ENCODE measurements at regions not wholly inside any gene's neighbourhood (a gene's known extent, or its start where the extent isn't known, plus 50 kb on each side); places are given as distances from the start of the nearest gene placed in this dataset.
"Not testable (repeated sequence)": the region's sequence is repeated elsewhere in the genome, so short reads cannot be mapped to it uniquely, and the experiment has no call there.

DNA sequence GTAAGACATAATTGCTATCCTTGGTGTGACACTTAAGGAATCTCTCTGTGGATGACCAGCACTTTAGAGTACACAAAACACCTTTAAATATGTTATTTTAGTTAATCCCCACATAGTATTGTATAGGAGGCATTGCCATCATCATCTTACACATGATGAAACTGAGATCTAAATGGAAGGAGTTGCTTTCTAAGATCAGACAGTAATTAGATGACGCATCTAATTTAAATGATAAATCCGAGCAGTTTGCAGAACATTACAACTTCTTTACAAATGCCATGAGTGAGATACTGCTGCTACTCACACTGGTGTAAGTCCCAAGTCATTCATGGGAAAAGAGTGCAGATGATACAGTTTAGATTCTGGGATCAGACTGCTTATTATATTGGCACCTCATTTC, 431.9 kb downstream of the MFSD1 start:
- DNase-seq = no peak

DNA sequence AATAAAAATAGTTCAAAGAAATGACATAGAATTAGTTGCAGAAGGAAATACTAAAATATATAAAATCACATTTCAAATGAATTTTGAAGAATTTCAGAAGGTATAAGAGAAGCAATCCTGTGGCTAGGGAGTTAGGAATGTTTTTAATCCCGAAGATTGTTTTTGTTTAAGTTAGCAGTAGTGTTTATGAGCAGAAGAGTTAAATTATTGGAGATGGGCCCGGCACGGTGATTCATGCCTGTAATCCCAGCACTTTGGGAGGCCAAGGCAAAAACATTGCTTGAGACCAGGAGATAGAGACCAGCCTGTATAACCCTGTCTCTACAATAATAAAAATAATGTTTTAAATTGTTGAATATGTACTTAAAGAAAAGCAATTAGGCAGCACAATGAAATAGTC, 432.5 kb downstream of the MFSD1 start:
- no peak for DNase-seq

DNA sequence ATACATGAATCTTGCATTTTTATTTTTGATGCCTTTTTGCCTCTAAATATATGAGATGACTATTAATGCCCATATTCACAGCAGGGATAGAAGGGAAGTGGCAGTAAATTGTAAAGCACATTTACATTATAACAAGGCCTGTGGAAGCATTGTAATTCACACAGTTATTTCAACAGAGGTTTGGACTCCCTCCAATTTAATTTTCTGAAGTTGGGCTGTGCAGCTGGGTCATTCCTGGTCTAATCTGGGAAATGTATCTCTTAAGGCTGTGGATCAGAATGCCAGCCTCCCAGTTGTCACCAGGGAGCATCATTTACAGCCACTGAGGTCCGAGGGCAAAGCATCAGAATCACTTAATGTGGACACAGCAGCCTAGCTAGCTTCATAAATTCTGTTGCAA, 434.5 kb downstream of the MFSD1 start:
- DNase-seq = no peak

DNA sequence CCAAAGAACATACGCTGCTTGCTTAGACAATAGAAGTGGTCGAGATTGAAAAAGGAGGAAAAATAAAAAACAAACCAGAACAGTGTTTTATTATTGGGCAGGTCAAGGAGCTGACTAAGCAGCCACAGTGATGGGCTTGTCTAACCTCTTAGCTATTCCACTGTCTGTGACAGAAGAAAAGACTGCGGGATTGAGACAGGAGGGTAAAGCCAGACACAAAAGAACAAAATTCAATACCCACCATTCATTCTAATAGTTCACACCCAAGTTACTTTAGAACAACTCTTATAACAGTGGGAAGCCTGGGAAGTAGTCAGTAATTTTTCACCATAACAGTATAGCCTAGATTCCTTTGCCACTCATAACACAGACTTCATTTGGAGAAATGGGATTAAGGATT, 435.4 kb downstream of the MFSD1 start:
- no peak for DNase-seq

DNA sequence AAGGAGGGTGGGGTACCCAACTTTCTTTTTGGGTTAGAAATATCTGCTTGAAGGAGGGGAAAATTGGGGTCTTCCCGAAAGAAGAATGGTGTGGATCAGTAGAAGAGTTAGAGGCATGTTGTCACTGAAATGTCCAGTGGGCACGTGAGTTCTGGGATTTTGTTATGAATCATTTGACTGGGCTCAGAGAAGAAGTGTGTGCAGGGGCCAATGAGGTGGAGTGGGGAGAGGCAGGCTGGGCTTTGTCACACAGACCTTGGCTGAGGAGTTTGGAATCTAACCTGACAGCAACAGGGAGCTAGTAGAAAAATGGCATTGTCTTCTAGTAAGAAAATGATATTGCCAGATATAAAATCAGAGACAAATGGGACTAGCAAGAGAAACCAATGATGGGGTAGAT, 436.8 kb downstream of the MFSD1 start:
- no peak for DNase-seq

DNA sequence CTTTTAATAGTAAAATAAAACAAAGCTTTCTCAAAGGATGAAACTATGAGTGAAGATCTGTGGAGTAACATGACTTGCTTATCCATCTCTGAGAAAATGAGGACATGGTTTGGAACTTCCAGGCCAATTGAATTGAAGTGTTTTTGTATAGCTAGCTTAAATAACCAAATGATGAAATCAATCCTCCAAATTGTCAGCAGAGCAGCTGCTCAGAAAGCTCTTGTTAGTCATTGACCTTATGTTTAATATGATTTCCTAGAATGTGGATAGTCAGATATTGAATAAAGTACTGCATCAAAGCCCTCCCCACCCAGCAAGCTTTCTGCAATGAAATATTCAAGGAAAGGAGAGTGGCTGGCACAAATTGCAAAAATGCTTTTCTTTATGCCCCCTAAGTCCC, 437.2 kb downstream of the MFSD1 start:
- no peak for DNase-seq

DNA sequence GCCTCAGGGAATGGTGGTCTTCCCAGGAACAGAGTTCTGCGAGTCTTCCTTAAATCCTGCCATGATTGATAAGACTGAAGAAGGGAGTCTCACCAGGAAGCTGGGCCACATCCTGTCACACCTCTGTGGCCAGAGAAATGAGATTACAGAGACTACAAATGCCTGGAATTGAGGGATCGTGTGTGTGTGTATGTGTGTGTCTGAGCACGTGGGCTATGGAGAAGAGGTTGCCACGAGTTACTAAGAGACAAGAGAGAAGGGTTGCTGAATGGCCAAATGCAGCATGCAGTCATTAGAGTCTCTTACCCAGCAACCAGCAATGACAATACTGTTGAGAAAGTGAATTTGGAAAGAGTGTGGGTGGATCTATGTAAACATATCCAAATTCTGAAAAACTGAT, 443.1 kb downstream of the MFSD1 start:
- DNase-seq = no peak

DNA sequence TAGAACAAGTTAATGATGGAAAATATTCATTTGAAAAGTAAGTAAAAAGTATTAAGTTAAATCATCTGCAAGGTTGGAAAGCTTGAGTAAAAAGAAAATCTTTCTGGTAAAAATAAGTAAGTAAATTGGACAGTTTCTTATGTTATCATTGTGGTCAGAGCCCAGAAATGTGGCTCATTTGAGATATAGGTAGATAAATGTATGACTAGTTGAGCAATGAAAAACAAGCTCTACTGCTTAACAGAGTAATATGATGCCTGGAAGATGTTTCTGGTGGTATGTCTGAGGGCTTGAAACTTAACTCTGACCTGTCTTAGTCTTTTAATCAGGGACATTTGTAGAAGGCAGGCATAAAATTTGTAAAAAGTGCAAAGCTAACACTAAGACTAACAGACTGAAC, 444.0 kb downstream of the MFSD1 start:
- no peak for DNase-seq

DNA sequence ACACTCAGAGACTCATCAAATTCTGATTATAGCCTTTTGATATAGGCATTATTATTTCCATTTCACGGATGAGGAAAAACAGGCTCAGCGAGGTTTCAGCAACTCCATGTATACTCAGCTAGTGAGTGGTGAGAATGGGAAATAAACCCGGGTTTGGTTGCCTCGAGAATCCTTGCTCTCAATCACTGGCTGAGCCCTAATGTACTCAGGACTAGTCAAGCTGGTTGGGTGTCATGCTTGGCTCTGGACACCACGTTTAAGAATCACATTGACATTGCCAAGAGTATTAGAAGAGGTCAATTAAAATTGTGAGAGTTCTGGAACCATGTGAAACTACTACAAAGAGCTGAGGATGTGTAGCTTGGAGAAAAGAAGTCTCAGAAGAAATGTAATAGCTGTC, 444.5 kb downstream of the MFSD1 start:
- no peak for DNase-seq

DNA sequence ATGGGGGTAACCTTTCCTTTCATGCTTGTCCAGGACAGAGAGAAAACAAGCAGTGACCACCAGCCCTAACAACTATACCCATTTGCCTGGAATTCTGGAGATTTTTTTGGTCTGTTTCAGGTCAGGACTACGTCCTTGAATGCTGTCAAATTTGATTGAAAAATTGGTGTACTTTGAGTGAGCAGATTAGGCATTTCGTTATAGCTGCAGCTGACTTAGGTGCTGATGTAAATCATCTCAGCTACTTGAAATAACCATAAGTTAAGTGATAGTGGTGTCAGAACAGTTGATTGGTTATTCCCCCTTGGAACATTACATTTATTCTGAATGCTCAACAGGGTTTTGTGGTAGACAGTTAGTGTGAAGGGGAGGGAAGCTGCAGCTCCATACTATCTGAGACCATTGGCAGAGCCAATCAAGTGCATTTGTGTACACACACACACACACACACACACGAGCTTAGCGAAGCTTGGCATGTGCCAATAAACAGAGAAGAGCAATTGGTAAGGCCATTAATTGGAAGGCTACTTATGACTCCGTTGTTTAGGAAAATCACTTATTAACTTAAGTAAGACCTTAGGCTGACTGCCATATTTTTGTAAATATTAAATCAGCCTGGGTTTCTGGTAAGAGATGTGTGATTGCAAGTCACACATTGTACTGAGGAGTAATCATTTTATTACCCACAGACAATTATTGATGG, 447.8 kb downstream of the MFSD1 start:
- DNase-seq = no peak

DNA sequence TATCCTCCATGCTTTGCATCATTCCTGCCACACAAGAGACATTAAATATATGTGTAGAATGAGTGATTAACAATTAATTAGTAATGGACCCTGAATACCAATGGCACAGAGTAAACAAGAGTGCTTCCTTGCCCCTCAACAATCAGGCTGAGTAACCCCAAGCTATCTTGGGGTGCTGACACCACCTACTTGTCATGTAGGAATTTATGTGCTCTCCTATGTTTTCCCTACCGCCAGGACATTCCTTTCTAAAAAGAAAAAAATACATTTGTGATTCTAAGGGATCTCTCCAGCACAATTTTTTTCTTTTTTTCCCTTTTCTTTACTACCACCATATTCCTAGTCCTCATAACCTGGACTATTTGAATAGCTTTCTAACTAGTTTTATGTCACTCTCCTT, 449.1 kb downstream of the MFSD1 start:
- no peak for DNase-seq

DNA sequence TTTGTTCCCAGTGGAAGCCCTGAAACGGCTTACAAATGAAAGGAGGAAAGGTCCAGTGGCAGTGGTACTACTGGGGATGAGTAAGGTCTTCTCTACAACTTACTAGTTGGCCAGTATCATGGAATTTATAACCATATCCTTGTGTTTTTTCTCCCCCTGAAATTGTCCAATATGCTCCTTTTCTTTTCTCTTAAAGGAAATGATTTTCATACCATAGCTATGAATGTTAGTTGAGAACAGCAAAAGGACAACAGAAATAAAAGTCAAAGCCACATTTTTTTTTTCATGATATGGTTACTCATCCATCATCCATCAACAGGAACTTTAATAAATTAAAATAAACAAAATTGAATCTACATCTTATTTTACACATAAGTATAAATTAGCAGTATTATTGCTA, 450.4 kb downstream of the MFSD1 start:
- DNase-seq = no peak

DNA sequence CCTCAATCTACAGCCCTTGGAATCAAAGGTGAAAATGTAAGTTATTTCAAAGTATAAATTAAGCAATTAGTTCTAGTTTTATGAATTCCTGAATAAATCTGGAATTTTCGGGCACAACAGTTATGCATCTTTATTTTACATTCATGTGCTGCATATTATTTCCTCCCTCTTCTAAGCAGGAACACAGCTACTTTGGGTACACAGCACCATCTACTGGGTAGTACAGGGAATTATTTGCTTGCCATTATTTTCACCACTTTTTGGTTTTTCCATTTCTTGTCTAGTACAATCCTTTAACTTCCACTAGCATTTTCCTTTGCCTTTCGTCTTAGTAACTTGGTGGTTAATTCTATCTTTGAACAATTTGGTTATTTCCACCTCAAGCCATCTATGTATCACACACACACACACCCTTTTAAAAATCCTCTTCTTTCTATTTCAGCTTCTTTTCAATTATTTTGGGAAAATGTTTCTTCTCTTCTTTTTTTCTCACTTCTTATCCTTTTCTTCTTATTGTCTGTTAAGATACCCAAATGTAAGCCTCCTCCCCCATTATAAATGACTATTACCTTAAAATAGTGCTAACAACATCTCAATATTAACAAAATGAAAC, 451.0 kb downstream of the MFSD1 start:
- no peak for DNase-seq

DNA sequence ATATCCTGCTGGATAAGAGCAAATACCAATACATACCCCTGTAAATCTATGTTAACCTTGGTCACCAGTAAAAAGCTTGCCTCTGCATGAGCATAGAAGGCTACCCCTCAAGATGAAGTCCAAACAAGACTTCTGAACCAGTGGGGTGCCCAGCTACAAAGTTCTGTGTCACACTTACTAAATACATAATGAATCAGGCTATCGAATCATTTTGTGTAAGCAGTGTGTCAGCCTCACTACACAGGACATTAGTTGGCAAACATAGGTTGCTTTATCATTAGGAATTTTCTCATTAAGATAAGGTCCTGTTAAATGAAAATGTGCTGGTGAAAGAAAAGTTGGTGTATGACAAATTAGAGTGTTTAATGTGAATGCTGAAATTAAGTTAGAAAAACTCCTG, 452.0 kb downstream of the MFSD1 start:
- no peak for DNase-seq

DNA sequence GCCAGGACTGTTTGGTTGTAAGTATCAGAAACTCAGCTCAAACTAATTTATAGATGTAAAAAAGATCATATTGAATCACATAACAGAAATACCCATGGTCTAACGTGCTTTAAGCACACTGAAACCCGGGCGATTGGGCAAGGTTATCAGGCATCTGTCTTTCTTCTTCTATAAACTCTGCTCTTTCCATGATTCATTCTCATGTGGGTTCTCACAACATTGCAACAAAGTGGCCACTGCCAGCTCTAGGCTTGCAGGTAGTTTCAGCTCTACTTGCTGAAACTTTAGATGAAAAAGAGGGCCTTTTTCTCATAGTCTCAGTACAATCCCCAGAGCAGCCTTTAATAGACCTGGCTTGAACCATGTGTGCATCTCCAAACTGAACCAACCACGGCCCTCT, 456.1 kb downstream of the MFSD1 start:
- no peak for DNase-seq

DNA sequence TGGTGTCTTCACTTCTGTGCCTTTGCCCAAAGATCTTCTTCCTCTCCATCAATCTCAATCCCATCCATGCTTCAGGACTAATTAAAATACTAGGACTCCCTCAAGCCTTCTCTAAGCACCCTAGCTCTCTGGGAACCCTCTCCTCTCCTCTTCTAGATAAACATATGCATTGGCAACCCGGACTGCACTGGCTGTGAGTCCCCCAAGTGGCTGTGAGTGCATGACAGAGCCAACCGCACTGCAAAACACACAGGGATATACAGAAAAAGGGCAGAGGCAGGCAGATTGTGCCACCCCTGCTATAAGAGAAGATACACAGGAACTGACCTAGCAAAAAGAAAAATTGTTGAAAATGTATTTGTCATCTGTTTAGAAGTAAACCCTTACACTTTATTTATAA, 457.1 kb downstream of the MFSD1 start:
- no peak for DNase-seq

DNA sequence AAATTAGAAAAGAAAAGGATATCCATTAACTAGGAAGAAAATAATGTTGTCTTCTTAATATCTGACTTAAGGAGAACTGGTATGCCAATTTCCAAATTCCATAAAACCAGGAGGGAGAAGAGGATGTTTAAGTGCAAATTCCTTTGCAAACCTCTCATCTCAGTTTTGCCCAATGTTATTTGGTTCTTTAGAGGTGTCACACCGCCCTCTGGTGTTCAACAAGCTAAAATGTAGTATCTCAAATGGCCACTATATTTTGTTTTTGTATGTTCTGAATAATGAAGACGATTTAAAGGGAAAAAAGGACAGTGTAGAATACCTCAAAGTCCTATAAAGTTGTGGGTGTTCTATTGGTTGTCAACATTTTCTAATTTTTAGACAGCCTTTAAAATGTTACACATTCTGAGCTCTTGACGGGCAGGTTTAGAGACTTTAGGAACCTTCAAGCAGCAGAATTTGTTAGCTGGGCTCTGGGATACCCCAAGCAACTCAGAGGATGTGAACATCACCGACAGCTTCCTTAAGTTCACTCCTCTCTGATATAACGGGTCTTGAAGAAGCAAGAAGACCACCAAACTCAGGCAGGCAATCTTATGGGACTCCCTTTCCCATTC, 458.3 kb downstream of the MFSD1 start:
- DNase-seq = peak; percentile 3

DNA sequence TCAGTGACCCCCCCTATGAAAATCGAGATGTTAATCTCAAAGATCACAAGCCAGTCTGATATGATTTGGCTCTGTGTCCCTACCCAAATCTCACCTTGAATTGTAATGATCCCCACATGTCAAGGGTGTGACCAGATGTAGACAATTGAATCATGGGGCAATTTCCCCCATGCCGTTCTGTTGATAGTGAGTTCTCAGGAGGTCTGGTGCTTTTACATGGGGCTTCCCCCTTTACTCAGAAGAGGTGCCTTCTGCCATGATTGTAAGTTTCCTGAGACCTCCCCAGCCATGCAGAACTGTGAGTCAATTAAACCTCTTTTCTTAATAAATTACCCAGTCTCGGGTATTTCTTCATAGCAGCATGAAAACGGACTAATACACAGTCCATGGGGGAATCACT, 459.5 kb downstream of the MFSD1 start:
- not testable (repeated sequence) for DNase-seq

DNA sequence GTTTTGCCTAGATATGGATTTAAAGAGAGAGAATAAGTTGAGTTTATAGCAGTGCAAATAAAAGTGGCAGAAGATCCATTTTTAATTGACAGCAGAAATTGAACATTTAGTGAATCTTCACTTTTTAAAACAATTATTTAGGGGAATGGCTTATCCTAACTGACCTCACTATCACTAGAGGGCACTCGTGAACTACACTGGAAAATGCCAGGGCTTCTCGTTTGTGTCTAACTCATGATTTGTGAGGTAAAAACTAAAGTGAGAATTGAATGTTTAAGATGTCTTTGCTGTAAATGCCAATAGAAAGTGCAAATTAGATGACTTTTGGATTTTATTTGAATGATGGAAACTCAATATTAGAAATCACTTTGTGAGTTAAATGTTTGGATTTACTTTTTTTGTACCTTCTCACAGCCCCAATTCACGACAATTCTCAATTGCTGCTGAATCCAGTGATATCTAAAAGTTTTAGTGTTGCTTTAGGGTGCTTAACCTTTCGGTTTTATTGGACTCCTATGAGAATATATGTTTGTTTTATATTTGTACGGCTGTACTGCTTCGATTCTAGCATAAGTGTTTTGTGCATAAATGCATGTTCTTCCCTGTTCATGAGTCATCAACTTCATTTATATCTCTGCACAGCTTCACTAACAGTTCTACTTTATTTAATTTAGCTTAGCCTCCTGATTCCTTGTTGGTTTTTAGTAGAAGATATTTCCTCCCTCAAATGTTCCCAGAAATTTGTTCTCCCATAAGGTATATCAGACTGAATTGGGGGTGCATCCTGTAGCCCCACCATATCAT, 462.1 kb downstream of the MFSD1 start:
- peak; percentile 12 for DNase-seq

DNA sequence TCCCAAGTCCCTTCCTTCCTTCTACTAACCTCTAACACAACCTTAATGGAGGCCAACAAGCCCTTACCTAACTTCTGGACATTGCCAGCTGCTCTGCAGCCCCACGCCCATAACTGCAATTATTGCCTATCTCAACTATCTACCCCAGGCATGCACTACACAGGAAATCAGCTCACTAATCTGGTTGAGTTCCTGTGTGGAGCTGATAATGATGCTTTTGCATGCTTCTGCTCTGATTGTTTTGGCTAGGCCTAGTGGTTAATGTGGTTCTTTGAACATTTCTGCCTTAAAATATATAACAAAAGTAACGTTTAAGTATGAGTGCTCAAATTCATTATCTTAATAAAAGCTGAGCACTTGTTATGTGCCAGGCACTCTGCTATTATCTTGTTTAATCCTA, 463.9 kb downstream of the MFSD1 start:
- no peak for DNase-seq

DNA sequence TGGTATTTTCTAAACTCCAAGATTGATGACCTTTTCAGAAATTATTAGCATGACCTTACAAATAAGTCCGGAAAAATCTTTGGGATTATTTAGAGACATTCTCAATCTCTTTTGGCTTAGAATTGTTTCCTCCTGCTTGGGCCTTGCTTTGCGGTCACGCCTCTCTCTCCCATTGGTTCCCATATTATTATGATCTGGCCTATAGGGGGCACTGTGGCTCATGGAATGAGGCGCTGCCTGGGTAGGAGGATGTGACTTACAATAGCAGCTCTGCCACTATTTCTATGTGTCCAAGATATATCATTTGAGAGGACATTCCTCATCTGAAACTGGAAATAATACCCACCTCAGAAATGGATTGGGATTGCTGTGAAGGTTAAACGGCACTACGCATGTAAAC, 464.9 kb downstream of the MFSD1 start:
- DNase-seq = peak; percentile 2

DNA sequence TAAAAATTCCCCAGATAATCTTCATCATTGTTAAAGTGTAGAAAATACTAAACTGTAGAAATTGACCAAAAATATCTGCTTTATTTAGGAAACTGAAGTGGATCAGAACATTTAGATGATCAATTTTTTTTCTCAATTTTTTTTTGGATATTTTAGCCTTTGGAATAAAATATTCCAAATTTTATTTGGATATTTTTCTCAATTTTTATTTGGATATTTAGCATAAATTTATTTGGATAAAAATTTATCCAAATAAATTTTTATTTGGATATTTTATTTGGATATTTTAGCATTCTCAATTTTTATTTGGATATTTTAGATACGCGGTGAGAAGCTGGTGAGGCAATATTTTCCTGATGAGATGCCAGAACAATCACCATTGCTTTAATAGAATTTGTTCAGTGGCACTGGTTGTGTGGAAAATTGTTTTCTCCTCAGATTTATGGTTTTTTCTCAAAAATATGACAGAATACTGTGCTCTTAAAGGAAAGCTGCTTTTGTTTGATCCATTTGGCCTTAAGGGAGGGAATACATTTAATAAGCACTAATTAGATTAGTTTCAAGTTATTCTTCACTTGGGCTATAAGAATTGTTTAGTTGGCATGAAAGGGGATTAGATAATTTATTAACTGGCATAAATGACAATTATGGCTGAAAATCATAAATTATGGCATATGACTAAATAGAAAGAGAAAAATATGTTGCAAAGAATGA, 470.1 kb downstream of the MFSD1 start:
- no peak for DNase-seq

DNA sequence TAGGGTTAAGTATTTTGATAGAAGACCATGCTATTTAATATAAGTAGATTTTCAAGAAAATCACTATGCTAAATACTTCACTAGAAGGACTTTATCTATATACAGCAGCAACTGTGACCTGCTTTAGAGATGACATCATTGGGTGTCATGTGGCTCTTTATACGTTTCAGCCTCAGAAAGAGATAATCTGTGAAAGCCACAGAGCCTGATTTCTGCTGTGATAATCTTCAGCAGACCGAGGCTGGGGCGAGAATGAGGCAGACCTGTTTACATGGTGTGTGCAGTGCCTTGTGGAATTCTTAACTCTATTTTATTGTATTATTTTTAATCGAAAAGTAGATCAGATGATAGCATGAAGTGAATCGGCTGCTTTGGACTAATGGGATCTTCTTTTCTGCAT, 471.2 kb downstream of the MFSD1 start:
- peak; percentile 7 for DNase-seq
